Upper lobe of left lung (tissue), 4 donors: ENCODE measurements at regions not wholly inside any gene's neighbourhood (a gene's known extent, or its start where the extent isn't known, plus 50 kb on each side); places are given as distances from the start of the nearest gene placed in this dataset.

Experiments
- EP300 ChIP-seq, 4 donors: sonication (generic); formaldehyde crosslinking; IDR thresholded peaks; one replicate each; pipeline ENCODE4 v1.5.1; 2017; ENCODE audit warnings: antibody characterized with exemption in 4 of 4, control low read depth in 2 of 4
- TF ChIP-seq, protein P1 (sequence below), 6 experiments: fragments of 450-650 bp in 4 of 6; fragments of 200-600 bp in 2 of 6; sonication (generic) in 2 of 6; IDR thresholded peaks; one replicate each; pipeline ENCODE4 v1.5.1; 2016 to 2019; ENCODE audit warnings: antibody characterized with exemption in 6 of 6

DNA sequence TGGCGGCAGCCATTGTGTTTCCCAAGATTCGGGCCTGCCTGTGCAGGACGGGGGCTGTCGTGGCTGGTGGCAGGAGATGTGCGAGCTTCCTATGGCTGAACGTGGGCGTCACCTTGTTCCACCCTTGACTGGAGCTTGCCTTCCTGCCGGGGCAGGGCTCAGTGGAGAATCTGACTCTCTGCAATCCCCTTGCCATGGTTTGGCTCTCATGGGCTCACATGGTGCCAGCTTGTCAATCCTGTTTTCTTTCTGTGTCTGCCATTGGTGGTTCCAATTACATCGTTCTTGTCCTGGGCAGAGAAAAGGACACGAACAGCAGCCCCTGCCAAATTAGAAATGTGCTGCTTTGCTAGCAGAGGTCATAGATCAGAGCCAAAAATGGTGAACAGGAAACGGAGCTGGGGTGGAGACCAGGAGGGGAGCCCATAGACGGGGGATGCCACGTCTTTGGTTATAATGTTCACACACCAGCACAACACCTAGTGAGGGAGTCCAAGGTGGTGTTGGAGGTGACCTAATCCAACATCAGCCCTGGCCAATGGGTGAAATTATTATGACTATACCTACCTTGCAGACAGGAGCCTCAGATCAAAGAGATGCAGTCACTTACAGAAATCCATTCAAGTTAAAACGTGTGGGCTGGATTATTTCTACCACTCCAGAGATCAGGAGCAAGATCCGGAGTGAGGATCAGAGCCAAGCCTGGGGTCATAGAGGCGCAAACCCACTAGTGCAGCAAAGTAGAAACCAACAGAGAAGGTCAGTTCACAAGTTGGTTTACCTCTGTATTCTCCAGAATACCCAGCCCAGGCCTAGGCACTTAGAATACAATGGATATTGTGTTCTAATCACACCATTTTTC is 253.1 kb downstream of the SIPA1L2 start:
- TF ChIP-seq, protein P1, sequence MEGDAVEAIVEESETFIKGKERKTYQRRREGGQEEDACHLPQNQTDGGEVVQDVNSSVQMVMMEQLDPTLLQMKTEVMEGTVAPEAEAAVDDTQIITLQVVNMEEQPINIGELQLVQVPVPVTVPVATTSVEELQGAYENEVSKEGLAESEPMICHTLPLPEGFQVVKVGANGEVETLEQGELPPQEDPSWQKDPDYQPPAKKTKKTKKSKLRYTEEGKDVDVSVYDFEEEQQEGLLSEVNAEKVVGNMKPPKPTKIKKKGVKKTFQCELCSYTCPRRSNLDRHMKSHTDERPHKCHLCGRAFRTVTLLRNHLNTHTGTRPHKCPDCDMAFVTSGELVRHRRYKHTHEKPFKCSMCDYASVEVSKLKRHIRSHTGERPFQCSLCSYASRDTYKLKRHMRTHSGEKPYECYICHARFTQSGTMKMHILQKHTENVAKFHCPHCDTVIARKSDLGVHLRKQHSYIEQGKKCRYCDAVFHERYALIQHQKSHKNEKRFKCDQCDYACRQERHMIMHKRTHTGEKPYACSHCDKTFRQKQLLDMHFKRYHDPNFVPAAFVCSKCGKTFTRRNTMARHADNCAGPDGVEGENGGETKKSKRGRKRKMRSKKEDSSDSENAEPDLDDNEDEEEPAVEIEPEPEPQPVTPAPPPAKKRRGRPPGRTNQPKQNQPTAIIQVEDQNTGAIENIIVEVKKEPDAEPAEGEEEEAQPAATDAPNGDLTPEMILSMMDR (IDR thresholded peaks at IDR 0.05): no peak
- TF ChIP-seq EP300 (IDR thresholded peaks at IDR 0.05): no peak
